ENCODE measurements at regions not wholly inside any gene's neighbourhood (a gene's known extent, or its start where the extent isn't known, plus 50 kb on each side); places are given as distances from the start of the nearest gene placed in this dataset.

GRCh38 chr2:226573158-226573557 is 226.5 kb downstream of the IRS1 start:
- TF ChIP-seq, protein P1, sequence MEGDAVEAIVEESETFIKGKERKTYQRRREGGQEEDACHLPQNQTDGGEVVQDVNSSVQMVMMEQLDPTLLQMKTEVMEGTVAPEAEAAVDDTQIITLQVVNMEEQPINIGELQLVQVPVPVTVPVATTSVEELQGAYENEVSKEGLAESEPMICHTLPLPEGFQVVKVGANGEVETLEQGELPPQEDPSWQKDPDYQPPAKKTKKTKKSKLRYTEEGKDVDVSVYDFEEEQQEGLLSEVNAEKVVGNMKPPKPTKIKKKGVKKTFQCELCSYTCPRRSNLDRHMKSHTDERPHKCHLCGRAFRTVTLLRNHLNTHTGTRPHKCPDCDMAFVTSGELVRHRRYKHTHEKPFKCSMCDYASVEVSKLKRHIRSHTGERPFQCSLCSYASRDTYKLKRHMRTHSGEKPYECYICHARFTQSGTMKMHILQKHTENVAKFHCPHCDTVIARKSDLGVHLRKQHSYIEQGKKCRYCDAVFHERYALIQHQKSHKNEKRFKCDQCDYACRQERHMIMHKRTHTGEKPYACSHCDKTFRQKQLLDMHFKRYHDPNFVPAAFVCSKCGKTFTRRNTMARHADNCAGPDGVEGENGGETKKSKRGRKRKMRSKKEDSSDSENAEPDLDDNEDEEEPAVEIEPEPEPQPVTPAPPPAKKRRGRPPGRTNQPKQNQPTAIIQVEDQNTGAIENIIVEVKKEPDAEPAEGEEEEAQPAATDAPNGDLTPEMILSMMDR (IDR thresholded peaks at IDR 0.05): no peak
- no peak overlapping the region for H3K9ac ChIP-seq
- no peaks in the 10 kb centered on the region for H3K9me3 ChIP-seq (ENCODE audit: control insufficient read depth, low read length)
- H3K79me2 ChIP-seq: no peaks in the 10 kb centered on the region
- H3K27ac ChIP-seq: no peak overlapping the region
- H2AFZ ChIP-seq: no peak overlapping the region
- no peak overlapping the region for H3K4me2 ChIP-seq (ENCODE audit: low read length)
- no peak overlapping the region for H3K4me3 ChIP-seq (ENCODE audit: low read depth, low read length)
- H3K36me3 ChIP-seq (ENCODE audit: control insufficient read depth, insufficient read depth, low read length): no peaks in the 10 kb centered on the region
- H3K27me3 ChIP-seq (ENCODE audit: control insufficient read depth, insufficient read depth, low read length): no peaks in the 10 kb centered on the region
- H3K4me1 ChIP-seq: no peaks in the 10 kb centered on the region

DNA sequence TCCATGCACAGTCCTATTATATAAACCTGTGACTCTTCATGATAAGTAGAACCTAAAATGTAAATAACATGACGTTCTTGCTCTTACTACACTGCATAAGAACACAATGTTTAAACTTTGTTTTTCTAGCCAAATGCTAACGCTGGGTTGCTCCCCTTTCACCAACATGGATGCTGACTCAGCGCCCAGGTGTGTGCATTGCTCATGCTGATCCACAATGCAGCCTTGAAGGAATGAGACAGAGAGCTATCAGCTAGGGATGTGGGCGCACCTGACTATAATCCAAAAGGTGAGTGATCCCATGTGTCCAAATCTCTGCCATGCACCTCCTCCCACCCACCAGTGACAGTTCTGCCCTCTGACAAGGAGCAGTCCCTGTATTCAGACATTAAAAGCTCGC is 235.0 kb downstream of the IRS1 start:
- Histone ChIP-seq H3K27me3 (ENCODE audit: control insufficient read depth, insufficient read depth, low read length) (no peaks in the 10 kb centered on the region), H3K4me3 (ENCODE audit: low read depth, low read length) (no peak overlapping the region), H3K9me3 (ENCODE audit: control insufficient read depth, low read length) (no peaks in the 10 kb centered on the region), H3K27ac (no peak overlapping the region), H3K4me1 (no peaks in the 10 kb centered on the region), H3K4me2 (ENCODE audit: low read length) (no peak overlapping the region), H2AFZ (no peak overlapping the region), H3K9ac (no peak overlapping the region), H3K36me3 (ENCODE audit: control insufficient read depth, insufficient read depth, low read length) (no peaks in the 10 kb centered on the region), H3K79me2 (no peaks in the 10 kb centered on the region)
- TF ChIP-seq, protein P1 (IDR thresholded peaks at IDR 0.05): no peak

DNA sequence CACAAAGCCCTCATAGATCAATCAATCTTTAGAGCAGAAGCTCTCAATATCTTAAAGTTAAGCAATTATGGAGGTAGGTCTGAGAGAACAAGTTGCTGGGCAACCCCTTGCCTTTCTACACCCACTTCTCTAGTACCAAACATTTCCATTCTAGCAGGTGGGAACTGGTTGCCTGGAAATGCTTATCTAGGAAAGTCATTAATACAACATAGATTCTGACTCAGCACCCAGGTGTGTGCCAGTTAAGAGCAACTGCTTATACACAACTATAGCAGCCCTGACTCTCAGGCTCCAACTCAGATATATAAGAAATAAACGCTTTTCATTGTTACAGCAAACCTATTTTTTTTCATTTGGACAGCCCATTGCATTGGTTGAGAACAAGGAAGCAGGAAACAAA is 237.7 kb downstream of the IRS1 start:
- no peak overlapping the region for H3K9ac ChIP-seq
- H3K79me2 ChIP-seq: no peaks in the 10 kb centered on the region
- H3K27ac ChIP-seq: no peak overlapping the region
- no peaks in the 10 kb centered on the region for H3K36me3 ChIP-seq (ENCODE audit: control insufficient read depth, insufficient read depth, low read length)
- H3K4me1 ChIP-seq: no peaks in the 10 kb centered on the region
- no peaks in the 10 kb centered on the region for H3K9me3 ChIP-seq (ENCODE audit: control insufficient read depth, low read length)
- TF ChIP-seq, protein P1 (IDR thresholded peaks at IDR 0.05): no peak
- H3K4me2 ChIP-seq (ENCODE audit: low read length): no peak overlapping the region
- no peaks in the 10 kb centered on the region for H3K27me3 ChIP-seq (ENCODE audit: control insufficient read depth, insufficient read depth, low read length)
- no peak overlapping the region for H3K4me3 ChIP-seq (ENCODE audit: low read depth, low read length)
- no peak overlapping the region for H2AFZ ChIP-seq

DNA sequence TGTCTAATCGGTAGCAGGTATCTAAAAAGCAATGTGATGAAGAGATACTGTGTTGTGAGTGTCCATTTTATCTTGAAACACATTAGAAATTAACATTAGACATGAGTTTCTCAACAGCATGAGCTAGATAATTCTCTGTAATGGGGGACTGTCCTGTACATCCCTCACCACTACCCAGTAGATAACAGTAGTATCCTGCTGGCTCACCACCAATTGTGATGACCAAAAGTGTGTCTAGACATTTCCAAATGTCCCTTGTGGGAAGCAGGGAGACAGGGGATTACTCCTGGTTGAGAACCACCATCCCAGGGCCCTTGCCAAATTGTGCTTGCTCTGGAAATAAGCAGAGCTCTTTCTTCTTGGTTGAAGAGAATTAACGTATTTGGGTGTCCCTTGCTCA is 239.3 kb downstream of the IRS1 start:
- no peaks in the 10 kb centered on the region for H3K27me3 ChIP-seq (ENCODE audit: control insufficient read depth, insufficient read depth, low read length)
- no peak overlapping the region for H3K9ac ChIP-seq
- H2AFZ ChIP-seq: no peak overlapping the region
- H3K4me3 ChIP-seq (ENCODE audit: low read depth, low read length): no peak overlapping the region
- H3K9me3 ChIP-seq (ENCODE audit: control insufficient read depth, low read length): no peaks in the 10 kb centered on the region
- no peak overlapping the region for H3K27ac ChIP-seq
- no peaks in the 10 kb centered on the region for H3K36me3 ChIP-seq (ENCODE audit: control insufficient read depth, insufficient read depth, low read length)
- H3K79me2 ChIP-seq: no peaks in the 10 kb centered on the region
- TF ChIP-seq, protein P1 (IDR thresholded peaks at IDR 0.05): no peak
- H3K4me2 ChIP-seq (ENCODE audit: low read length): no peak overlapping the region
- H3K4me1 ChIP-seq: no peaks in the 10 kb centered on the region

- TF ChIP-seq, protein P1 (IDR thresholded peaks at IDR 0.05): no peak
- no peaks in the 10 kb centered on the region for H3K36me3 ChIP-seq (ENCODE audit: control insufficient read depth, insufficient read depth, low read length)
- no peak overlapping the region for H3K27ac ChIP-seq
- no peak overlapping the region for H3K4me3 ChIP-seq (ENCODE audit: low read depth, low read length)
- no peak overlapping the region for H2AFZ ChIP-seq
- H3K9ac ChIP-seq: no peak overlapping the region
- no peak overlapping the region for H3K4me2 ChIP-seq (ENCODE audit: low read length)
- no peaks in the 10 kb centered on the region for H3K79me2 ChIP-seq
- no peaks in the 10 kb centered on the region for H3K27me3 ChIP-seq (ENCODE audit: control insufficient read depth, insufficient read depth, low read length)
- no peaks in the 10 kb centered on the region for H3K9me3 ChIP-seq (ENCODE audit: control insufficient read depth, low read length)
- no peaks in the 10 kb centered on the region for H3K4me1 ChIP-seq
Observed at GRCh38 chr2:226559536-226559935, 240.1 kb downstream of the IRS1 start.
